Activated naive CD8-positive, alpha-beta T cell treated with anti-CD3 and anti-CD28 coated beads, Interleukin-2, amount 50 U/mL, for 24 hours (primary cell): ENCODE measurements at regions not wholly inside any gene's neighbourhood (a gene's known extent, or its start where the extent isn't known, plus 50 kb on each side); places are given as distances from the start of the nearest gene placed in this dataset.
"Not testable (repeated sequence)": the region's sequence is repeated elsewhere in the genome, so short reads cannot be mapped to it uniquely, and the experiment has no call there.

Experiments
- ATAC-seq: fragments of 150-1000 bp; cut with Tn5 transposase; one replicate; pipeline ENCODE4 v1.10.0; 2021
- DNase-seq: peaks from one replicate; pipeline ENCODE4 v3.0.0; 2021
- H3K27ac Mint-ChIP-seq: one replicate; pipeline ENCODE4 v1.8.0; 2021; ENCODE audit warnings: mild to moderate bottlenecking, mixed read lengths
- H3K27me3 Mint-ChIP-seq: one replicate; pipeline ENCODE4 v1.8.0; 2021; ENCODE audit warnings: mixed read lengths
- H3K36me3 Mint-ChIP-seq: one replicate; pipeline ENCODE4 v1.8.0; 2021; ENCODE audit warnings: low read depth, mixed read lengths
- H3K4me1 Mint-ChIP-seq: one replicate; pipeline ENCODE4 v1.8.0; 2021; ENCODE audit warnings: mixed read lengths
- H3K4me3 Mint-ChIP-seq: one replicate; pipeline ENCODE4 v1.8.0; 2021; ENCODE audit warnings: mild to moderate bottlenecking, moderate library complexity, mixed read lengths
- H3K9me3 Mint-ChIP-seq: one replicate; pipeline ENCODE4 v1.8.0; 2021; ENCODE audit warnings: mixed read lengths

DNA sequence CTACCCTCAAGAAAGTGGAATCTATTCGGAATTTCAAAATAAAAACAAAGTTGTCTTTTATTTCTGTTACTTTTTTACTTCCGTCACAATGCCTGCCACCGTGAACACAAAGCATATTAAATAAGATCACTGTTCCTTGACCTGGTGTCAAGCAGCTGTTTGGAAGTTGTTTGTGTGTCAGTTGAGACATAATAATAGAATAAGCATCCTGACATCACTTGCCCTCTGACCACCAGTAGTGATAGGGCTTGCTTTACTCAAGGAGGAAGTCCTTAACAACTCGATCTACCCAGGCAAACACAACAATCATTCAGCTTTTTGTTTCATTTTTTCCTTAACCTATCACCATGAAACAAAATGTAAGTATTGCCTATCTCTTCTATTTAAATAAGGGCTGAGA, 454.4 kb upstream of the RASGRP1 start:
- DNase-seq, result no peak
- no peak overlapping the region for H3K4me3 Mint-ChIP-seq
- H3K36me3 Mint-ChIP-seq, result no peaks in the 10 kb centered on the region
- no peak for ATAC-seq
- H3K27ac Mint-ChIP-seq, result no peak overlapping the region
- H3K9me3 Mint-ChIP-seq, result no peaks in the 10 kb centered on the region
- H3K27me3 Mint-ChIP-seq, result peaks cover 7% of the 10 kb centered on the region
- H3K4me1 Mint-ChIP-seq, result no peaks in the 10 kb centered on the region

DNA sequence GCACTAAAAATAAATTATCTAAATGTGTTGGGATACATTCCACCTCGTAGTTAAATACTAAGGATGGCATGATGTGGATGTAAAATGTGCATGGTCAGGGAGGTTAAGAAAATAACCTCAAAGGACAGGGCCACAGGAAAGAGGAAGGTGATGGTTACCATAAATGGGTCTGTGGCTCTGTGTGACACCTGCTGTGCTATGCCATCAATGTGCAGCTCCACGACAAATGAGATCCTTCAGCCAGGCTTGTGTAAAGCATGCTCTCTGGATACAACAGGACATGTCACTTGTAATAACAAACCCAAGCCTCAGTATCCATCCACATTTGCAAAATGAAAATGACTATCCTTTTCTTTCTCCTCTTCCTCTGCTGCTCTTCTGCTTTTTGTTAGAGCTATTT, 456.7 kb upstream of the RASGRP1 start:
- no peak overlapping the region for H3K27ac Mint-ChIP-seq
- H3K27me3 Mint-ChIP-seq, result peaks cover 7% of the 10 kb centered on the region

DNA sequence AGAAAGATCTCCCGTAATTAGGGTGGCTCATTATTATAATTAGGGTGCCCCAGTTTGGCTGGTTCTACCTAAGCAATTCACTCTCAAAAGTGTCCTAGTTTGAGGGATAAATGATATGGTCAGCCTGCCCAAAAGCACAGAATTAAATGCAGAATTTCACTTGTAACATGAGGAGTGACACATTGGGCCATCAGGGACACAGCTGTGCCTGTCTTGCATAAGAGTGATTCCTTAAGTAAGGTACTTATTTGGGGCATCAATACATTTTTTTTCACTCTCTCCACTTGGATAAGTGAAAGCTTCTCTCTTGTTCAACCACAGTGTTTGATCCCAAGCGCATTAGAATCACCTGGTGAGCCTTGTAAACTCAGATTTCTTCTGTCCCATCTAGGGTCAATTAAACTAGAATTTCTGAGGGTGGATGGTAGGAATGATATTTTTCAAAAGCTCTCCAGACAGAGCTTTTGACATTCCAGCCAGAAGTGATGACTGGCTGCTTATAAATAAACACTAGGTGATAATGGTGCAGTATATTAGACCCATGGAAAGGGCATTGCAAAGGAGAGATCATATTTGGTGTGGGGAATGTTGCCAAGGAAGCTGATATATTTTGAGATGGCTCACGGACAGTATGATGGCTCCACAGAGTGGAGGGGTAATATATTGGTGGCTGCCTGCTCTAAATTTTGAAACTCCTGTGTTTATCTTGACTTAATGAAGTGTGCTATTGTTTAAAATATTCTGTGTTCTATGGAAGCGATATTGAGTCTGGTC, 458.1 kb upstream of the RASGRP1 start:
- DNase-seq, result no peak
- H3K36me3 Mint-ChIP-seq, result no peaks in the 10 kb centered on the region

More for the DNA sequence above, 456.7 kb upstream of the RASGRP1 start:
- H3K4me1 Mint-ChIP-seq, result no peaks in the 10 kb centered on the region
- no peaks in the 10 kb centered on the region for H3K9me3 Mint-ChIP-seq
- ATAC-seq, result no peak
- no peaks in the 10 kb centered on the region for H3K36me3 Mint-ChIP-seq
- H3K4me3 Mint-ChIP-seq, result no peak overlapping the region
- no peak for DNase-seq

DNA sequence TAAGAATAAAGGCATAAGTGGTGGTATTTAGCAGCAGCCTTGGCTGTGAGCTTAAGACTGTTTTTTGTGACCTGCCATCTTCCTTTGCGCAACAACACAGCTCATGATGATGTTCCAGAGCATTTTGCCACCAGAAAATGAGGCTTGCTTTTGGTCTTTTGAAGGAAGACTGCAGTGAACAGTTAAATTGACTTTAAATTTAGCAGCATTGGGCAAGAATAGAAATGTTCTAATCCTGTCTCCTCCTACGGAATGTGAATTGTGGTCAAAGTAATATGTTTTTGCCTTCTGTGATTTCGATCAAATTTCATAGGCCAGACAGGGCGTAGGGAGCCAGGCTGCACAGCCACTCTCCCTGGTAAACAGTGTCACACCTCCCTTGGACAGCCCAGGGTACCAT, 460.7 kb upstream of the RASGRP1 start:
- H3K36me3 Mint-ChIP-seq, result no peaks in the 10 kb centered on the region
- no peaks in the 10 kb centered on the region for H3K4me1 Mint-ChIP-seq
- no peak overlapping the region for H3K27ac Mint-ChIP-seq
- no peak for DNase-seq
- no peak for ATAC-seq
- H3K9me3 Mint-ChIP-seq, result no peaks in the 10 kb centered on the region
- peaks cover 3% of the 10 kb centered on the region for H3K27me3 Mint-ChIP-seq
- no peak overlapping the region for H3K4me3 Mint-ChIP-seq

More for the DNA sequence above, 458.1 kb upstream of the RASGRP1 start:
- Mint-ChIP-seq H3K4me3 (no peak overlapping the region), H3K27ac (no peak overlapping the region), H3K4me1 (no peaks in the 10 kb centered on the region), H3K27me3 (peaks cover 7% of the 10 kb centered on the region), H3K9me3 (no peaks in the 10 kb centered on the region)
- no peak for ATAC-seq

DNA sequence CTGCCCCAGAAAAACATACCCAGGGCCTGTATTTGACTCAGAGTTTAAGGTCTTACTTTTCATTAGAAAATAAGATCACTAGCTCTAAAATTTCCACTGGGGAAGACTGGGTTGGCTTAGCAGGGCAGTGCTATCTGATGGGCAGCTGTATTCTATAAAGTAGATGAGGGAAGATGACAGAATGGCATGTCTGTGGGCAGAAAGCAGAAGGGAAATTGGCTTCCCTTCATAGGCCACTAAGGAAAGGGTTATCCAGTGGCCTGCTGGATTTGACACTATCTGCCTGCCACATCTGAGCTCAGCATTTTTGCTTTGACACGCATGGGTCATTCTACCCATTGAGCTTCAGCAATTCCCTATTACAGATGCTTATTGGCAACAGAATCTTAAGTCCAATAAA, 461.3 kb upstream of the RASGRP1 start:
- no peaks in the 10 kb centered on the region for H3K9me3 Mint-ChIP-seq
- DNase-seq (no peak), ATAC-seq (no peak)
- H3K4me3 Mint-ChIP-seq, result no peak overlapping the region
- H3K36me3 Mint-ChIP-seq, result no peaks in the 10 kb centered on the region
- no peak overlapping the region for H3K27ac Mint-ChIP-seq
- peaks cover 3% of the 10 kb centered on the region for H3K27me3 Mint-ChIP-seq
- no peaks in the 10 kb centered on the region for H3K4me1 Mint-ChIP-seq

DNA sequence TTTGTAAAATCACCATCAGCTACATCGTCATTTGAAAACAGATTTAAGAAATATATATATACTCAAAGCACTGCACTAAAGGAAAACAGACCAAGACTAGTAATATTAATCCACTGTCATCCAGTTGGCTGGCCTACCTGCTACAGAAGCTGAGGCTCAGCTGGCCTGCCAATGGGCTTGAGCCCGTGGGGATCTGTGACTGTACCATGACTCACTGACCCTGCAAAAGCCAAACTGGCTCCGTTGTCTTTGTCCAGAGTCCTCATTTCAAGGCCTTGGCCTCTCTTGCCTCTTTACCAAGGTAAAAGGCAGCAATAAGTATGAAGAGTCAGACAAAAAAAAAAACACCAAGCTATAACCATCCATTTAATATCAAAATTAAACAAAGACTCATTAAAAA, 463.5 kb upstream of the RASGRP1 start:
- no peak overlapping the region for H3K4me3 Mint-ChIP-seq
- H3K27ac Mint-ChIP-seq, result no peak overlapping the region
- peaks cover 3% of the 10 kb centered on the region for H3K27me3 Mint-ChIP-seq
- ATAC-seq (no peak), DNase-seq (no peak)
- no peaks in the 10 kb centered on the region for H3K36me3 Mint-ChIP-seq
- no peaks in the 10 kb centered on the region for H3K4me1 Mint-ChIP-seq
- no peaks in the 10 kb centered on the region for H3K9me3 Mint-ChIP-seq

DNA sequence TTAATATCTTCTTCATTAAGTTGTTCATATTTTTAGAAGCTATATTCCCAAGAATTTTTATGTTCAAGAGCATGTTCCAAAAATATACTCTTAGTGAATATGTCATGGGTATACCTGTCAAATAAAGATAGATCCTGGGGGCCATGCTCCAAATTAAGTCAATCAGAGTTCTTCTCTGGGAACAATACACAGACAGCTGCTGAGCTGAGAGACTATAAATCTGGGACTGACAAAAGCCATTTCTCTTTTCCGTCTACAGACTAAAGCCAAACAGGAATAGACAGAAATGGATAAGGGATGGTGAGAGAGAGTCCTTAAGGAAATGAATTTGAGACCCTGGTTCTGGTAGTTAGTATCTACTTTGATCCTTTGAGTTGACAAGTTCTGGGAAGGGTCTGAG, 465.1 kb upstream of the RASGRP1 start:
- Mint-ChIP-seq H3K27ac (no peak overlapping the region), H3K4me1 (no peaks in the 10 kb centered on the region), H3K4me3 (no peak overlapping the region), H3K36me3 (no peaks in the 10 kb centered on the region), H3K27me3 (no peaks in the 10 kb centered on the region), H3K9me3 (no peaks in the 10 kb centered on the region)
- ATAC-seq (no peak), DNase-seq (no peak)

DNA sequence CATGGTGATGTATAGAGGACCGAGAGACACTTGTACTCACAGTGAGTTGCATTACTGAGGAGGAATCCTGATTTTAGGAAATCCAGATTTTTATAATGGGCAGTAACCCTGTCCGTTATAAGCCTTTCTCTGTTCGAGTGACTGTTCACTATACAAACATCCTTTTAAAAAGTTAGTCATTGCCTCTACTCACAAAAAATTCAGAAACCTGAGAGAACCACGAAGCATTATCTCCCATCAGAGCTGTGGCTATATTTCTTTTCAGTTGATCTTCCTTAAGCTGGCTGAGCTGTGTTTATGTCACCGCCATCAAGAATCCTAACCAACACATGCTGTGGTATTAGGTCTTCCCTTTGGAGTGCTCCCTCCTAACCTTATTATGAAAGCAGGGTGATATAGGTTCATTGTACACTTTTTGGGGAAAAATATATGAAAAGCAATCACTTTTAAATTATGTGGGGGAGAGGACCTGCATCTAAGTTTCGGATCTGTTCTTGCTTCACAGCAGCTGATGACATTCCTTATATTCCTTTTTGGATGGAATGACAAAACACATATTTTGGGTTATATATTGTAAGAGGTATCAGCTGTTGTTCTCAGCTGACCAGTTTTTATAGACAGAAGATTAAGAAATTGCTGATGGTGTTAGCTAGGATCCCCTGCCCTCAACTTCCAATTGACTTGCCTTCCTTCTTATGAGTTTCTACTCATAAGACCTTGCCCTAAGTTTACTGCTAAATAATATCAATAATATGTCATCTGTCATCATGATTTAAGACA, 465.9 kb upstream of the RASGRP1 start:
- H3K4me3 Mint-ChIP-seq, result no peak overlapping the region
- H3K9me3 Mint-ChIP-seq, result no peaks in the 10 kb centered on the region
- H3K27ac Mint-ChIP-seq, result no peak overlapping the region
- DNase-seq (no peak), ATAC-seq (no peak)
- no peaks in the 10 kb centered on the region for H3K27me3 Mint-ChIP-seq
- H3K36me3 Mint-ChIP-seq, result no peaks in the 10 kb centered on the region
- H3K4me1 Mint-ChIP-seq, result no peaks in the 10 kb centered on the region

DNA sequence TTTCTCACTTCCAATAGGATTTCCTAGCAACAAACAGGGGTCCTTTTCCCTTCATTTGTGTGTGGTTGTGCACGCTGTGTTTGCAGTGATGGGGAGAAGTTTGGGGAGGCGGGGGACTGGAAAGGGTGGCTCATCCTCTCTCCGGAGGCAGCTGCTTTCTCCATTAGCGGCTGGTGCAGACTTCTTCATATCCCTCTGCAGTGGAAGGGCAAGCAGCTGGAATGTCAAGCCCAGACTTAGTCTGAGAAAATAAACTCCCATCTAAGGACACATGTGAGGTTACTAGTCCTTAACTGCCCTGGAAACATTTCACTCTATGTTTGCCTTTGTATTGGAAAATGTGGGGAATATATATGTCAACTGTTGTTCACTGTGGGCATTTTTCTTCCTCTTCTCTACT, 467.0 kb upstream of the RASGRP1 start:
- H3K9me3 Mint-ChIP-seq, result no peaks in the 10 kb centered on the region

DNA sequence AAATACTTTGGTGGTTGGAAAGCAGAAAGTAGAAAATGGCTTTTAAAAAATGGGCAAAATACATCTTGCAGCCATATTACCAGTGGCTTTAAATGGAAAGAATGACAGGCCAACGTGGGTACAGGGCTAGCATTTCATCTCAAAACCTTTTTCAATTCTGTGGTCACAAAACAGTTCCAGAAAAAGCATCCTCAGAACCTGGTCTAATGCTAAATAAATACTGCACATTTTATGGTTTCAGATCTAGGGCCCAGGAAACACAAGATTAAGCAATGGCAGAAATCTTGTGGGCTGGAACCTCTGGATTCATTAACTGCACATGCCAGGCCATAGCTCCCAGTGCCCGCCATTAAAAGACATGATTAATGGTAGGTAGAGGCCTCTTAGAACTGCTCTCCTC, 470.2 kb upstream of the RASGRP1 start:
- no peak for ATAC-seq
- DNase-seq, result no peak
- Mint-ChIP-seq H3K4me1 (no peaks in the 10 kb centered on the region), H3K27ac (no peak overlapping the region), H3K4me3 (no peak overlapping the region), H3K9me3 (no peaks in the 10 kb centered on the region), H3K27me3 (peaks cover 9% of the 10 kb centered on the region), H3K36me3 (no peaks in the 10 kb centered on the region)

More for the DNA sequence above, 467.0 kb upstream of the RASGRP1 start:
- no peak overlapping the region for H3K4me3 Mint-ChIP-seq
- ATAC-seq (no peak), DNase-seq (no peak)
- no peak overlapping the region for H3K27ac Mint-ChIP-seq
- no peaks in the 10 kb centered on the region for H3K36me3 Mint-ChIP-seq
- no peaks in the 10 kb centered on the region for H3K4me1 Mint-ChIP-seq
- no peaks in the 10 kb centered on the region for H3K27me3 Mint-ChIP-seq

DNA sequence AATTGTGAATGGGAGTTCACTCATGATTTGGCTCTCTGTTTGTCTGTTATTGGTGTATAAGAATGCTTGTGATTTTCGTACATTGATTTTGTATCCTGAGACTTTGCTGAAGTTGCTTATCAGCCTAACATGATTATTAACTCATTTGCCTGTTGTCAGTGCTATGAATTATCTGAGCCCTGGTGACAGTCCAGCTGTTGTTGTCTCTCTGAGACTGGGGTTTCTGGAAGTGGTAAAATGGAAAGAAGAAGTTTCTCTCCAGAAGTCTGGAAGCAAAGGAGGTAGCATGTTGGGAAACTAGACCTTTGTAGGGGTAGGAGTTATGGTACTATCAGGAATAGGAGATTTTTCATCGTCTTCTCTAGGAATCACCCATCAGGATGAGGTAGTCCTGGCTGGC, 473.0 kb upstream of the RASGRP1 start:
- H3K4me1 Mint-ChIP-seq, DNase-seq, H3K27ac Mint-ChIP-seq, H3K36me3 Mint-ChIP-seq, H3K9me3 Mint-ChIP-seq, ATAC-seq, H3K4me3 Mint-ChIP-seq: not testable (repeated sequence)
- peaks cover 15% of the 10 kb centered on the region for H3K27me3 Mint-ChIP-seq

DNA sequence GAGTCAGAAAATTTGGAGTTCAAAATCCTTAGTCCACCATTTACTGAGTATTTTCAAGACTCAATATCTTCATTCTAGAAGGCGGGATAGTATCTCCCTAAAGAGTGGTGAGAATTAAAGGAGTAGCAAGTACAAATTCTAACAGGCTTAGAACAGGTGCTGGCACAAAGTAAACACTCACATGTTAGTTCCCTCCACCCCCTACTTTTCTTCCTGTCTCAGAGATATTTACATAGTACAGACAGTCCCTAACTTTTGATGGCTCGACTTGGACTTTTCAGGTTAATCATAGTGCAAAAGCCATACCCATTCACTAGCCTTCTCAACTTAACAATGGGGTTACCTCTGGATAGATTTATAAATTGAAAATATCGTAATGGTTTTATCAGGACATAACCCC, 476.2 kb upstream of the RASGRP1 start:
- no peaks in the 10 kb centered on the region for H3K4me1 Mint-ChIP-seq
- DNase-seq (no peak), ATAC-seq (no peak)
- H3K27ac Mint-ChIP-seq, result no peak overlapping the region
- H3K9me3 Mint-ChIP-seq, result no peaks in the 10 kb centered on the region
- H3K4me3 Mint-ChIP-seq, result no peak overlapping the region
- H3K27me3 Mint-ChIP-seq, result peaks cover 17% of the 10 kb centered on the region
- no peaks in the 10 kb centered on the region for H3K36me3 Mint-ChIP-seq

DNA sequence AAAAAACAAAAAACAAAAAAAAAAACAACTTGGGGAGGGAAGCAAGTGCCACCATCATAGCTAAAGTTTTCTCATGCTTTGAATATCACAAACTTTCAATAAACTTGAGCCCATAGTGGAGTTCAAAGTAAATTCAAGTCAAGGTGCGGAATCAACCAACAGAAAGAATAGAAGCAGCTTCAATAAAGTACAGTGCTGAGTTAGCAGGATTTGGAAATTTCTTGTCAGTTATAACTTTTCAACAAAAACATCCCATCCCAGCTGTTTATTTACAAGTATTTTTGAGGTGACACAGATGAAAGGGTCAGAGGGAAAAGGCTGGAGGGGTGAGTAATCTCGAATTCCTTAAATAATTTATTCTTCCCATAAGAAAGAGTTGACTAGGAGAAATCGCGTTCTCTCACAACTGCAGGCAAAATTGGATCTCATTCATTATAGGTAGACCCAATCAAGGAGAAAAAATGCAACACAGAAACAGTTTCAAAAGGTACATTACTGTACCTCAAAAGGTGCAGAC, 477.4 kb upstream of the RASGRP1 start:
- H3K4me3 Mint-ChIP-seq, result no peak overlapping the region
- no peak for DNase-seq
- no peak for ATAC-seq
- no peaks in the 10 kb centered on the region for H3K36me3 Mint-ChIP-seq
- H3K4me1 Mint-ChIP-seq, result no peaks in the 10 kb centered on the region
- peaks cover 17% of the 10 kb centered on the region for H3K27me3 Mint-ChIP-seq
- no peak overlapping the region for H3K27ac Mint-ChIP-seq
- no peaks in the 10 kb centered on the region for H3K9me3 Mint-ChIP-seq

DNA sequence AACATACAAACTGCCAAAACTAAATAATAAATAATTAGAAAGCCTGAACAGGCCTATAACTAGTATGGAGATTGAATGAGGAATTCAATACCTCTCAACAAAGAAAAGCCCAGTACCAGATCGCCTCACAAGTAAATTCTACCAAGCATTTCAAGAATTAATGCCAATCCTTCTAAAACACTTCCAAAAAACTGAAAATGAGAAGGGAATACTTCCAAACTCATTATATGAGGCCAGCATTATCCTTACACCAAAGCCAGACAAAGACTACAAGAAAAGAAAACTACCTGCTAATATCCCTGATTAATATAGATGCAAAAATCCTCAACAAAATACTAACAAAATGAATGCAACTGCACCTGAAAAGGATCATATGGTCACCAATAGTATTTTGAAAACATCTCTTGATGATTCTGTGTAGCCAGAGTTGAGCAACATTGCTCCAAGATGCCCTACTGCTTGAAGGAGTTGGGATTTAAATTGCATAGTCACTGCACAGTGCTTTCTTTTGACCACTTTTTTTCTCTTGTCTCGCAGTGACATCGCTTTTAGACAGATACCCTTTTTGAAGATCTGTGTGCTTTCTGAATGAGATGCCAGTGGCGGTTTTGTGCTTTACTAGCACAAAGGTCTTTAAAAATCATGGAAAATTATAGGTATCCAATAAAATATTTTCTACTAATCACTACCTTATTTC, 487.2 kb upstream of the RASGRP1 start:
- no peak for ATAC-seq
- Mint-ChIP-seq H3K4me3 (no peak overlapping the region), H3K36me3 (no peaks in the 10 kb centered on the region), H3K4me1 (no peaks in the 10 kb centered on the region), H3K9me3 (peaks cover 22% of the 10 kb centered on the region), H3K27ac (no peak overlapping the region), H3K27me3 (peaks cover 4% of the 10 kb centered on the region)
- DNase-seq, result no peak

DNA sequence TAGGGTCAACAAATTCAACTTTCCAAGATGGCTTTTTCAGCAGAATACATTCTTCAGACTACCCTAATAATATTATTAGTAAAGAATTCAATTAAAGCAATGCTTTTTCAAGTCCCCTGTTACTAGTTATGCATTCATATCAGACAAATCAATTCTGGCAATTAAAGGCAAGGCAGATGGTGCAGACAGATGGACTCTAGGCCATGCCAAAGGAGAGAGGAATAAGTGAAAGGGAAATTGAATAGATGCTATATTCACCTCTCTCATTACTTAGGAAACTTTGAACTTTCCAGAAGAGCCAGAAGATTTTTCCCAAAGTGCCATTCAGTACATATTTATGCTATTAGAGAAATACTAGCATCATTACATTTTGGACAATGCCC, 487.7 kb upstream of the RASGRP1 start:
- H3K9me3 Mint-ChIP-seq, result peaks cover 22% of the 10 kb centered on the region
- H3K4me1 Mint-ChIP-seq, result no peaks in the 10 kb centered on the region
- H3K27me3 Mint-ChIP-seq, result peaks cover 4% of the 10 kb centered on the region
- H3K36me3 Mint-ChIP-seq, result no peaks in the 10 kb centered on the region
- H3K27ac Mint-ChIP-seq, result no peak overlapping the region
- DNase-seq (no peak), ATAC-seq (no peak)
- no peak overlapping the region for H3K4me3 Mint-ChIP-seq
